ENCODE measurements at regions not wholly inside any gene's neighbourhood (a gene's known extent, or its start where the extent isn't known, plus 50 kb on each side); places are given as distances from the start of the nearest gene placed in this dataset.

DNA sequence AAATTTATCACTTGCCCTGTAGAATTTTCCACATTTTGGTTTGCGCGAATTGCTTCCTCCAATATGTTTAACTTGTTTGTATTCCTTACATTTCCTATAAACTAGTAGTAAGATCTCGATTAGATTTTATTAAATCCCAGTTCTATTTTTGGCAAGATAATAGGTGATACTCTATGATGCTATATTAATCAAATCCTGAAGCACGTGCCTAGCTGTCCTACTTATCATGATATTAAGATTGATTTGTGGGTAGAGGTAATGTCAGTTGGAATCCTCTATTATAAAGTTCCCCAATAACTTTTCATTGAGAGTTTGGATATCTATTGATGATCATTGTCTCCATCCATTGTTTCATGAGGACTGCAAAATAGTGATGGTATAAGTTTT, 82.8 kb upstream of the RIPOR2 start:
- intact Hi-C loops (cut with DNase I): no loop called here

DNA sequence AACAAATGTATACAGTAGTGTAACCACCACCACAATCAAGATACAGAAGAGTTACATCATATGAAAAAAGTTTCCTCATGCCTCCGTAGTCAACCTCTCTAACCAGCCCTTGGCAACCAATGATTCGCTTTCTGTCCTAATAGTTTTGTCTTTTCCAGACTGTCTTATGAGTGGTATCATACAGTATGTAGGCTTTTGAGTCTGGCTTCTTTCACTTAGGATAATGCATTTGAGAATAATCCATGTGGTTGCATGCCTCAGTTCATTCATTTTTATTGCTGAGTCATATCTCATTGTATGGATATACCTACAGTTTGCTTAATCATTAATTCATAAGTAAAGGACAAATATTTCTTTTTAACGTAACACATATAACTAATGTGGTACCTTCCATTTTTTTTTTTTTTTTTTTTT, 86.4 kb upstream of the RIPOR2 start:
- 93% methylated on average over 3 of the region's 3 CpGs for WGBS
- Histone ChIP-seq H3K27me3 (replicated peaks; ENCODE audit: insufficient read depth) (no peaks in the 10 kb centered on the region), H3K9me3 (no peaks in the 10 kb centered on the region), H3K4me1 (replicated peaks) (no peaks in the 10 kb centered on the region), H3K27ac (no peak overlapping the region), H3K36me3 (no peaks in the 10 kb centered on the region), H3K4me3 (no peak overlapping the region)
- no peak for TF ChIP-seq POLR2AphosphoS5 (IDR thresholded peaks at IDR 0.05)
- TF ChIP-seq, protein P1, sequence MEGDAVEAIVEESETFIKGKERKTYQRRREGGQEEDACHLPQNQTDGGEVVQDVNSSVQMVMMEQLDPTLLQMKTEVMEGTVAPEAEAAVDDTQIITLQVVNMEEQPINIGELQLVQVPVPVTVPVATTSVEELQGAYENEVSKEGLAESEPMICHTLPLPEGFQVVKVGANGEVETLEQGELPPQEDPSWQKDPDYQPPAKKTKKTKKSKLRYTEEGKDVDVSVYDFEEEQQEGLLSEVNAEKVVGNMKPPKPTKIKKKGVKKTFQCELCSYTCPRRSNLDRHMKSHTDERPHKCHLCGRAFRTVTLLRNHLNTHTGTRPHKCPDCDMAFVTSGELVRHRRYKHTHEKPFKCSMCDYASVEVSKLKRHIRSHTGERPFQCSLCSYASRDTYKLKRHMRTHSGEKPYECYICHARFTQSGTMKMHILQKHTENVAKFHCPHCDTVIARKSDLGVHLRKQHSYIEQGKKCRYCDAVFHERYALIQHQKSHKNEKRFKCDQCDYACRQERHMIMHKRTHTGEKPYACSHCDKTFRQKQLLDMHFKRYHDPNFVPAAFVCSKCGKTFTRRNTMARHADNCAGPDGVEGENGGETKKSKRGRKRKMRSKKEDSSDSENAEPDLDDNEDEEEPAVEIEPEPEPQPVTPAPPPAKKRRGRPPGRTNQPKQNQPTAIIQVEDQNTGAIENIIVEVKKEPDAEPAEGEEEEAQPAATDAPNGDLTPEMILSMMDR (IDR thresholded peaks at IDR 0.05): no peak
- TF ChIP-seq POLR2A (IDR thresholded peaks at IDR 0.05): no peak
- intact Hi-C loops (cut with DNase I): no loop called here
- no peak for DNase-seq (ENCODE audit: low spot score)

More for the DNA sequence above, 82.8 kb upstream of the RIPOR2 start:
- Histone ChIP-seq H3K36me3 (no peaks in the 10 kb centered on the region), H3K27me3 (replicated peaks; ENCODE audit: insufficient read depth) (no peaks in the 10 kb centered on the region), H3K4me1 (replicated peaks) (no peaks in the 10 kb centered on the region), H3K9me3 (no peaks in the 10 kb centered on the region), H3K27ac (no peak overlapping the region), H3K4me3 (no peak overlapping the region)
- TF ChIP-seq, protein P1 (IDR thresholded peaks at IDR 0.05): no peak
- 81% methylated on average over 4 of the region's 4 CpGs for WGBS
- DNase-seq (ENCODE audit: low spot score): no peak

DNA sequence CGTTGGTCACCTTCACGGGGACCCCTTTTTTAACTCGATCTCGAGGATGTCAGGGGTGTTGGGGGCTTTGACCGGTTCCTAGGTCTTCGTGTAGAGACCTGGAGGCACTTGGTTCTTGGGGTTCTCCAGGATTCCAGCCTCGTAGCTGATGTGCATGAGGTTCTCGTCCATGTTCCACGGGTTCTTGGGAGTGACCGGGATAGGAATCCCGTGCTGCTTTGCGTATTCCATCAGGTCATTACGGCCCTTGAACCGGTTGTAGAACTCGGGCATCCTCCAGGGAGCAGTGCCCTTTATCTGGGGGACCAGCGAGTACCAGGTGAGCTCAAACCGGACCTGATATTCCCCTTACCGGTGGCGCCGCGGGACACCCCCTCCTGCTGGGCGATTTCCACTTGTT, 88.0 kb upstream of the RIPOR2 start:
- WGBS: 96% methylated on average over 22 of the region's 22 CpGs
- Histone ChIP-seq H3K4me1 (replicated peaks) (no peaks in the 10 kb centered on the region), H3K27ac (no peak overlapping the region), H3K9me3 (no peaks in the 10 kb centered on the region), H3K4me3 (no peak overlapping the region), H3K36me3 (no peaks in the 10 kb centered on the region), H3K27me3 (replicated peaks; ENCODE audit: insufficient read depth) (no peaks in the 10 kb centered on the region)
- TF ChIP-seq POLR2AphosphoS5 (IDR thresholded peaks at IDR 0.05) (no peak), POLR2A (IDR thresholded peaks at IDR 0.05) (no peak)
- TF ChIP-seq, protein P1 (IDR thresholded peaks at IDR 0.05): no peak
- intact Hi-C loops (cut with DNase I): no loop called here
- DNase-seq (ENCODE audit: low spot score): no peak

DNA sequence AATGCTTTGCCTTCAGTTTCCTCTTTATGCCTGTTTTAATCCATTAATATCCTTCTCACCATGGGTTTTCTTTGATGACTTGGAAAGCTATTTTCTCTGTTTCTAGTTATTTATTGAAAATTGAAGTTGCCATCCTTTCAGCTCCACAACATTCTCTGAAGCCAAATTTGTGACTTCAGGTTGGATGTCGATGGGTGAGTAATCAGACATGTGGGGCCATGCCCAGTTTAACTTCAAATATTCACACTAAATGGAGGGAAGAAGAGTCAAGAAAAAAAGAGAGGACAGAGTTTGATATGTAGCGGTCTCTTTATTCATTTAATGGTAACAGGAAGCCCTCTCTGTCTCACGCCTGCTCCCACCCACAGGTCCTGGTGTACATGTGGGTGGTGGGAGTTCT, 89.1 kb upstream of the RIPOR2 start:
- no peaks in the 10 kb centered on the region for H3K9me3 ChIP-seq
- intact Hi-C loops (cut with DNase I): no loop called here
- H3K36me3 ChIP-seq: no peaks in the 10 kb centered on the region
- no peak overlapping the region for H3K27ac ChIP-seq
- no peaks in the 10 kb centered on the region for H3K4me1 ChIP-seq (replicated peaks)
- no peaks in the 10 kb centered on the region for H3K27me3 ChIP-seq (replicated peaks; ENCODE audit: insufficient read depth)
- WGBS: 78% methylated on average over 3 of the region's 3 CpGs
- no peak for DNase-seq (ENCODE audit: low spot score)
- H3K4me3 ChIP-seq: no peak overlapping the region
- no peak for TF ChIP-seq POLR2A (IDR thresholded peaks at IDR 0.05)
- TF ChIP-seq POLR2AphosphoS5 (IDR thresholded peaks at IDR 0.05): no peak
- TF ChIP-seq, protein P1 (IDR thresholded peaks at IDR 0.05): no peak

DNA sequence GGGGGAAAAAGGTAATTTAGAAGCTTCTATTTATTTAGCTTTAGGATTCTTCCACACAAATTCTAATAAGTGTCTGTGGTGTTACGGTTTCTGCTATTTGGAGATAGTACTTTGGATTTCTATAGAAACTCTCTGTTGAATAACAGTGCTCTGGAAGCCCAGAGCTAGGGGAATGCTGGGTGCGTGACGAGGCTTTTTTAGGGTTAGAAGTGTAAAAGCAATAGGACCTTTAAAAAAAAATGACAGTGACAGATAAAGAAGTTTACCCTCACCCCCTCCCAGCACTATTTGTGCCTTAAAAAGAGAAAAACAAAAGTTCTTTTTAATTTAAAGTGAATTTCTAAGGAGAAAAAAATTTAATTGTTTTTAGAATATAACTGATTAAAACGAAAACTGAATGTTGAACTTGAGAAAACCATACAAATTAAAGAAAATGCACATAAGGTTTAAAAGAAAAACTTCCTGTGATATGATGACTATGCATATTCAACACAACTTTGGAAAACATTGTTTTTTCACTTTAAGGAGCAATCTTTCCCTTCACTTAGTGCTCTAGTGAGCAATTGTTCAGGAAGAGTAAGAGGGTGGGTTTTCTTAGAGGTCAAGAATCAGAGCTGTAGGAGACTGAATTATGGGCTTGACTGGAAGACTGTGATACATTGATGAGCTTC, 89.6 kb upstream of the RIPOR2 start:
- Histone ChIP-seq H3K27ac (no peak overlapping the region), H3K4me3 (no peak overlapping the region), H3K27me3 (replicated peaks; ENCODE audit: insufficient read depth) (no peaks in the 10 kb centered on the region), H3K4me1 (replicated peaks) (no peaks in the 10 kb centered on the region), H3K36me3 (no peaks in the 10 kb centered on the region), H3K9me3 (no peaks in the 10 kb centered on the region)
- 74% methylated on average over 4 of the region's 4 CpGs for WGBS
- intact Hi-C loops (cut with DNase I): no loop called here
- no peak for DNase-seq (ENCODE audit: low spot score)
- TF ChIP-seq POLR2A (IDR thresholded peaks at IDR 0.05): no peak
- TF ChIP-seq, protein P1 (IDR thresholded peaks at IDR 0.05): no peak
- no peak for TF ChIP-seq POLR2AphosphoS5 (IDR thresholded peaks at IDR 0.05)
